ENCODE measurements at regions not wholly inside any gene's neighbourhood (a gene's known extent, or its start where the extent isn't known, plus 50 kb on each side); places are given as distances from the start of the nearest gene placed in this dataset.
"Not testable (repeated sequence)": the region's sequence is repeated elsewhere in the genome, so short reads cannot be mapped to it uniquely, and the experiment has no call there.

GRCh38 chr13:18946738-18947137, 234.9 kb downstream of the TUBA3C start:
- H3K4me3 ChIP-seq (ENCODE audit: low read depth, low read length) = no peak overlapping the region
- FAIRE-seq = no peak
- no peaks in the 10 kb centered on the region for H3K36me3 ChIP-seq (ENCODE audit: control insufficient read depth, insufficient read depth, low read length)
- DNase-seq (ENCODE audit: low read depth) = no peak
- no peaks in the 10 kb centered on the region for H3K27me3 ChIP-seq (ENCODE audit: control insufficient read depth, insufficient read depth, low read length)
- TF ChIP-seq, protein P1, sequence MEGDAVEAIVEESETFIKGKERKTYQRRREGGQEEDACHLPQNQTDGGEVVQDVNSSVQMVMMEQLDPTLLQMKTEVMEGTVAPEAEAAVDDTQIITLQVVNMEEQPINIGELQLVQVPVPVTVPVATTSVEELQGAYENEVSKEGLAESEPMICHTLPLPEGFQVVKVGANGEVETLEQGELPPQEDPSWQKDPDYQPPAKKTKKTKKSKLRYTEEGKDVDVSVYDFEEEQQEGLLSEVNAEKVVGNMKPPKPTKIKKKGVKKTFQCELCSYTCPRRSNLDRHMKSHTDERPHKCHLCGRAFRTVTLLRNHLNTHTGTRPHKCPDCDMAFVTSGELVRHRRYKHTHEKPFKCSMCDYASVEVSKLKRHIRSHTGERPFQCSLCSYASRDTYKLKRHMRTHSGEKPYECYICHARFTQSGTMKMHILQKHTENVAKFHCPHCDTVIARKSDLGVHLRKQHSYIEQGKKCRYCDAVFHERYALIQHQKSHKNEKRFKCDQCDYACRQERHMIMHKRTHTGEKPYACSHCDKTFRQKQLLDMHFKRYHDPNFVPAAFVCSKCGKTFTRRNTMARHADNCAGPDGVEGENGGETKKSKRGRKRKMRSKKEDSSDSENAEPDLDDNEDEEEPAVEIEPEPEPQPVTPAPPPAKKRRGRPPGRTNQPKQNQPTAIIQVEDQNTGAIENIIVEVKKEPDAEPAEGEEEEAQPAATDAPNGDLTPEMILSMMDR (IDR thresholded peaks at IDR 0.05; ENCODE audit: insufficient read depth, low read length, severe bottlenecking) = no peak

DNA sequence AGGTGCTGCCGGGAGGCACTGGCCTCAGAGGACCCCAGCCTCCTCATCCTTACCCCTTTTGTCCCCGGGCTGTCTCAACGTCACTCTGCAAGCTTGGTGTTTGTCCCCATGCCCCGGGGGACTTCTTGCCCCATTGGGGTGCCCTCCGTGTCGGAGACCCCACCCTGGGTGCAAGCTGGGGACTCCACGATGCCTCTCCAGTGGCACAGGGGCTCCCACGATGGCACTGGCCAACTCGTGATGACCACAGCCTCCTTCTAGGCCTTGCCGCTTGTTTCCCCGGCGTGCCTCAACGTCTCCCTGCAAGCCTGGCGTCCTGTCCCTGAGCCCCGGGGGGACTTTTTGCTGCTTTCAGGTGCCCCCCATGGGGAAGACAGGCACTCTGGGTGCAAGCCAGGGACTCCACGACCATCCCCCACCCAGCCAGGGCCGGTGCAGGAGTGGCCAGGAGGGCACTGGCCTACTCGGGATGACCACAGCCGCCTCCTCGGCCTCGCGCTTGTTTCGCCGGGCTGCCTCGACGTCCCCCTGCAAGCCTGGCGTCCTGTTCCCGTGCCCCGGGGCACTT, 237.0 kb downstream of the TUBA3C start:
- TF ChIP-seq, protein P1 (IDR thresholded peaks at IDR 0.05; ENCODE audit: insufficient read depth, low read length, severe bottlenecking) = no peak
- FAIRE-seq = no peak
- no peak for DNase-seq (ENCODE audit: low read depth)
- H3K4me3 ChIP-seq (ENCODE audit: low read depth, low read length) = no peak overlapping the region
- H3K36me3 ChIP-seq (ENCODE audit: control insufficient read depth, insufficient read depth, low read length) = no peaks in the 10 kb centered on the region
- no peaks in the 10 kb centered on the region for H3K27me3 ChIP-seq (ENCODE audit: control insufficient read depth, insufficient read depth, low read length)

DNA sequence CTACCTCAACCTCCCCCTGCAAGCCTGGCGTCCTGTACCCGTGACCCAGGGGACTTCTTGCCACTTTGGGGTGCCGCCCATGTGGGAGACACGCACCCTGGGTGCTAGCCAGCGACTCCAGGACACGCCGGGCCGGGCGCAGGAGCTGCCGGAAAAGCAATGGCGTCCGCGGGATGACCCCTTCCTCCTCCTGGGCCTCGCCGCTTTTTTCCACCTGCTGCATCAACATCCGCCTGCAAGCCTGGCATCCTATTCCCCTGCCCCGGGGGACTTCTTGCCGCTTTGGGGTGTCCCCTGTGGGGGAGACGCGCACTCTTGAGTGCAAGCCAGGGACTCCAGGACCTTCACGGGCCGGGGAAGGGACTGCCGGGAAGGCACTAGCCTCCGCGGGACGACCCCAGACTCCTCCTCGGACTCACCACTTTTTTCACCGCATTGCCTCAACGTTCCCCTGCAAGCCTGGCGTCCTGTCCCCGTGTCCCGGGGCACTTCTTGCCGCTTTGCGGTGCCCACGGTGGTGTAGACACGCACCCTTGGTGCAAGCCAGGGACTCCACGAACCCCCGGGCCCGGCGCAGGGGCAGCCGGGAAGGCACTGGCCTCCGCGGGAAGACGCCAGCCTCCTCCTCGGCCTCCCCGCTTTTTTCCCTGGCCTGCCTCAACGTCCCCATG, 237.8 kb downstream of the TUBA3C start:
- TF ChIP-seq, protein P1 (IDR thresholded peaks at IDR 0.05; ENCODE audit: insufficient read depth, low read length, severe bottlenecking) = no peak
- Histone ChIP-seq H3K27me3 (ENCODE audit: control insufficient read depth, insufficient read depth, low read length) (no peaks in the 10 kb centered on the region), H3K36me3 (ENCODE audit: control insufficient read depth, insufficient read depth, low read length) (no peaks in the 10 kb centered on the region), H3K4me3 (ENCODE audit: low read depth, low read length) (no peak overlapping the region)
- FAIRE-seq = no peak
- DNase-seq (ENCODE audit: low read depth) = no peak

- FAIRE-seq = no peak
- TF ChIP-seq, protein P1 (IDR thresholded peaks at IDR 0.05; ENCODE audit: insufficient read depth, low read length, severe bottlenecking) = no peak
- no peak for DNase-seq (ENCODE audit: low read depth)
- Histone ChIP-seq H3K27me3 (ENCODE audit: control insufficient read depth, insufficient read depth, low read length) (no peaks in the 10 kb centered on the region), H3K36me3 (ENCODE audit: control insufficient read depth, insufficient read depth, low read length) (no peaks in the 10 kb centered on the region), H3K4me3 (ENCODE audit: low read depth, low read length) (no peak overlapping the region)
Observed at GRCh38 chr13:18943273-18943672, 238.4 kb downstream of the TUBA3C start.

GRCh38 chr13:18936104-18936503, 245.5 kb downstream of the TUBA3C start:
- TF ChIP-seq, protein P1 (IDR thresholded peaks at IDR 0.05; ENCODE audit: insufficient read depth, low read length, severe bottlenecking) = no peak
- no peaks in the 10 kb centered on the region for H3K27me3 ChIP-seq (ENCODE audit: control insufficient read depth, insufficient read depth, low read length)
- FAIRE-seq (no peak), DNase-seq (ENCODE audit: low read depth) (peak; percentile 26)
- no peak overlapping the region for H3K4me3 ChIP-seq (ENCODE audit: low read depth, low read length)
- H3K36me3 ChIP-seq (ENCODE audit: control insufficient read depth, insufficient read depth, low read length) = no peaks in the 10 kb centered on the region

GRCh38 chr13:18921063-18921462, 260.6 kb downstream of the TUBA3C start:
- DNase-seq (ENCODE audit: low read depth) = no peak
- FAIRE-seq = no peak
- H3K27me3 ChIP-seq (ENCODE audit: control insufficient read depth, insufficient read depth, low read length) = no peaks in the 10 kb centered on the region
- H3K4me3 ChIP-seq (ENCODE audit: low read depth, low read length) = no peak overlapping the region
- no peaks in the 10 kb centered on the region for H3K36me3 ChIP-seq (ENCODE audit: control insufficient read depth, insufficient read depth, low read length)
- TF ChIP-seq, protein P1 (IDR thresholded peaks at IDR 0.05; ENCODE audit: insufficient read depth, low read length, severe bottlenecking) = no peak

DNA sequence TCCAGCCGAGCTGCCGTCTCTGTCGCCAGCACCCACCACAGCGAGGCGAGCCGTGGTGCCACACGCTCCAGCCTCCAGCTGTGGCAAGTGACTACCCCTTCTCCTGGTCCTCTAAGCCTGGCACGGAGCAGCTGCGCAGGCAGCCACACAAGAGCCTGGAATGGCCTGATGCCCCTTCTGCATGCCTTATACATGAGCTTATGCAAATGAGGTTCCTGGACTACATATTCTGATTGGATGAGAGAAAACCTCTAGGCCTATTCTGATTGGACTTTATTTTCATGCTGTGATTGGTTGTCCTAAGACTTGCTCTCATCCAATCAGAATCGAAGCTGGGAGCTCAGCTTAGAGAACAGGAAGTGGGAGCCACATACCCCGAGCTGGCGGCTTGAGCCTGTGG, 276.5 kb downstream of the TUBA3C start:
- H3K27me3 ChIP-seq (ENCODE audit: control insufficient read depth, insufficient read depth, low read length); H3K36me3 ChIP-seq (ENCODE audit: control insufficient read depth, insufficient read depth, low read length); DNase-seq (ENCODE audit: low read depth); H3K4me3 ChIP-seq (ENCODE audit: low read depth, low read length); FAIRE-seq: not testable (repeated sequence)

- not testable (repeated sequence) for FAIRE-seq; H3K36me3 ChIP-seq (ENCODE audit: control insufficient read depth, insufficient read depth, low read length); H3K27me3 ChIP-seq (ENCODE audit: control insufficient read depth, insufficient read depth, low read length); DNase-seq (ENCODE audit: low read depth); H3K4me3 ChIP-seq (ENCODE audit: low read depth, low read length)
Observed at GRCh38 chr13:18895411-18895810, 286.2 kb downstream of the TUBA3C start.

Measured in bronchial epithelial cell (primary cell).